GM06990 (cell line): ENCODE measurements at regions not wholly inside any gene's neighbourhood (a gene's known extent, or its start where the extent isn't known, plus 50 kb on each side); places are given as distances from the start of the nearest gene placed in this dataset.

Experiments
- DNase-seq: peaks from one replicate; pipeline ENCODE4 v3.0.0-alpha.2; 2011; ENCODE audit not compliant: insufficient read length; ENCODE audit errors: extremely low read depth
- H3K27me3 ChIP-seq: replicated peaks from 2 replicates; pipeline ENCODE4 v1.6.0; 2011; ENCODE audit warnings: low read length; ENCODE audit not compliant: control insufficient read depth, insufficient read depth
- H3K36me3 ChIP-seq: 2 replicates; pipeline ENCODE4 v1.5.1; 2011; ENCODE audit warnings: low read length; ENCODE audit not compliant: control insufficient read depth, insufficient read depth
- H3K4me3 ChIP-seq: replicated peaks from 2 replicates; pipeline ENCODE4 v1.5.1; 2011; ENCODE audit warnings: low read depth, mild to moderate bottlenecking, control low read depth, low read length
- CTCF ChIP-seq: IDR thresholded peaks from 2 replicates; pipeline ENCODE4 v1.5.1; 2011; ENCODE audit warnings: low read length, control low read depth, mild to moderate bottlenecking, inconsistent platforms; ENCODE audit not compliant: insufficient read depth, poor library complexity, severe bottlenecking

DNA sequence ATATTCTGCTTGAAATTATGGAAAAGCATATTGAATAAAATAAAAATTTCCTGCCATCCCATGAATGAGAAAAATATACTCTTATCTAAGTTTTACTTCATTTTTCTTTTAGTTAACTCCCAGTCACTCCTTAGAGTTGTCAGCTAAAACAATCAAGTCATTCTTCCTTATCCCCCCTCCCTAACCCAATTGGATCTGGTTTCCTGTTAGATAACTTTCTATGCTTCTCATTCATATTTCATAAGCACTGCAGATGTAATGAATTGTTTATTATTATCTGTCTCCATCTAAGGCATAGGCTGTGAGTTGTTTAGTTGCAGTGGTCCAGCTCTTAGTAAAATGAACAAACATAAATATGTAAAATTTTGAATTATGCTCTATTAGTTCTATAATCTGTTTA lies 244.0 kb upstream of the GCFC2 start:
- no peak for DNase-seq
- no peak for TF ChIP-seq CTCF
- Histone ChIP-seq H3K4me3 (no peak overlapping the region), H3K36me3 (no peaks in the 10 kb centered on the region), H3K27me3 (no peaks in the 10 kb centered on the region)

- Histone ChIP-seq H3K4me3 (no peak overlapping the region), H3K36me3 (no peaks in the 10 kb centered on the region), H3K27me3 (no peaks in the 10 kb centered on the region)
- no peak for TF ChIP-seq CTCF
- no peak for DNase-seq
Measured at GRCh38 chr2:75952173-75952572, 241.5 kb upstream of the GCFC2 start.

DNA sequence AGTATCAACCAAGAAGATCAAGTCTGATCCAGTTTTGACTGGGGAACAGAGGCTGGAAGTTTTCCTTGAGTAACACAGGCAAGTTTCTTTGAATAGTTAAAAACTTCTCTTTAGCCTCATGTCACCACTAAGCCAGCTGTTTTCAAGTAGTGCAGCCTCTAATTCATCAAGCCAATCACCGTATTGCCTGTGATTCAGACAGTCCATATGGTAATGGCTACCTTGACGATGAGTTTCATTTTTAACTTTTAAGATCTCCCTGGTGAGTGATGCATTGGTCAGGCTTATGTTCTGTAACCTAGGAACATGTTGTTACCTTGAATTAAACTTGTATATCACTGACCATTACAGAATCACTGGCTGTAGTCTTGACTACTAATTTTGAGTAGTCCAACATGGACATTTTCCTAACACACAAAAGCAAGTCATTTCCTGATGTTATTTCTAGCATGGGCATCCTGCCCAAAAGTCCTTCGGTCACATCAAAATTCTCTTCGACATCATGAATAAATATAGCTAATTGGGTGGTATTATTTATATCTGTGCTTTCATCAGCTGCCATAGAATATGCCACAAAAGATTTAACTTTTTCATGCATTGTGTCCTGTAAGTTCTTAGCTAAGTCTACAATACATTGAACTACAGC lies 238.8 kb upstream of the GCFC2 start:
- H3K4me3 ChIP-seq: no peak overlapping the region
- no peak for DNase-seq
- no peak for TF ChIP-seq CTCF
- H3K36me3 ChIP-seq: no peaks in the 10 kb centered on the region
- no peaks in the 10 kb centered on the region for H3K27me3 ChIP-seq

DNA sequence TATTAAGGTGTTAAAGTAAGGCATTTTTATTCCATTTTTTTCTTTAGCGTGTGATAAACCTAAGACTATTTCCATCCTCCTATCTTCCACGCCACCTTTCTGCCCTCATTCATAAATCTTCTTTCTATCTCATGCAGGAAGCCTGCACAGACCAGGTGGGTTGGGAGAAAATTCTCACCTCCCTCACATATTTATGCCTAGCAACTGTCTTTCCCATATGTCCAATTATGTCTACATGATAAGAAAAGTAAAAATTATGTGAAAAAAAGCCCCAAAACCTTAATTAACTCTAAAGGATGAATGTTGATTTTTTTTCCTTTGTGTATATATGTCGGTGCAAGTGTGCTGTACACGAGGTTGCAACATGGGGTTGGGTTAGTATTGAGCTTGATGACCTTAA lies 225.6 kb upstream of the GCFC2 start:
- H3K27me3 ChIP-seq: no peaks in the 10 kb centered on the region
- H3K4me3 ChIP-seq: no peak overlapping the region
- H3K36me3 ChIP-seq: no peaks in the 10 kb centered on the region
- TF ChIP-seq CTCF: no peak
- DNase-seq: no peak

- Histone ChIP-seq H3K4me3 (no peak overlapping the region), H3K36me3 (no peaks in the 10 kb centered on the region), H3K27me3 (no peaks in the 10 kb centered on the region)
- DNase-seq: no peak
- TF ChIP-seq CTCF: no peak
Measured at GRCh38 chr2:75932996-75933395, 222.3 kb upstream of the GCFC2 start.

GRCh38 chr2:75928093-75928492 lies 217.4 kb upstream of the GCFC2 start:
- no peak for DNase-seq
- Histone ChIP-seq H3K27me3 (no peaks in the 10 kb centered on the region), H3K36me3 (no peaks in the 10 kb centered on the region), H3K4me3 (no peak overlapping the region)
- no peak for TF ChIP-seq CTCF
